Neutrophil (primary cell): ENCODE measurements at regions not wholly inside any gene's neighbourhood (a gene's known extent, or its start where the extent isn't known, plus 50 kb on each side); places are given as distances from the start of the nearest gene placed in this dataset.

ENCODE experiments used
- H3K27ac ChIP-seq: fragments of 200-600 bp; sonication (generic); 2 replicates; pipeline ENCODE4 v1.5.1; 2016; ENCODE audit warnings: mild to moderate bottlenecking, moderate library complexity
- H3K27me3 ChIP-seq: fragments of 200-600 bp; sonication (generic); 2 replicates; pipeline ENCODE4 v1.6.0; 2016; ENCODE audit warnings: mild to moderate bottlenecking
- H3K36me3 ChIP-seq: fragments of 200-600 bp; sonication (generic); 2 replicates; pipeline ENCODE4 v1.5.1; 2017
- H3K4me1 ChIP-seq, 2 experiments: fragments of 200-600 bp in 1 of 2; sonication (generic) in 1 of 2; 1 replicate in 1 of 2; 2 replicates in 1 of 2; pipeline versions ENCODE4 v1.5.1 to v1.6.1; 2013 to 2016; ENCODE audit warnings: low read depth in 1 of 2, low read length in 1 of 2, mild to moderate bottlenecking in 1 of 2, moderate library complexity in 1 of 2; ENCODE audit not compliant: control insufficient read depth in 1 of 2, insufficient read depth in 1 of 2
- H3K4me3 ChIP-seq, 2 experiments: fragments of 200-600 bp in 1 of 2; sonication (generic) in 1 of 2; 1 replicate in 1 of 2; 2 replicates in 1 of 2; pipeline ENCODE4 v1.5.1; 2013 to 2016; ENCODE audit warnings: low read depth in 1 of 2, low read length in 1 of 2, mild to moderate bottlenecking in 1 of 2, moderate library complexity in 1 of 2
- H3K9me3 ChIP-seq: fragments of 200-600 bp; sonication (generic); 2 replicates; pipeline ENCODE4 v1.5.1; 2016
- TF ChIP-seq, protein P1 (sequence below): fragments of 200-600 bp; sonication (generic); IDR thresholded peaks from 2 replicates; pipeline ENCODE4 v1.5.1; 2016; ENCODE audit warnings: antibody characterized with exemption

- H3K4me3 ChIP-seq, result no peak overlapping the region
- TF ChIP-seq, protein P1, sequence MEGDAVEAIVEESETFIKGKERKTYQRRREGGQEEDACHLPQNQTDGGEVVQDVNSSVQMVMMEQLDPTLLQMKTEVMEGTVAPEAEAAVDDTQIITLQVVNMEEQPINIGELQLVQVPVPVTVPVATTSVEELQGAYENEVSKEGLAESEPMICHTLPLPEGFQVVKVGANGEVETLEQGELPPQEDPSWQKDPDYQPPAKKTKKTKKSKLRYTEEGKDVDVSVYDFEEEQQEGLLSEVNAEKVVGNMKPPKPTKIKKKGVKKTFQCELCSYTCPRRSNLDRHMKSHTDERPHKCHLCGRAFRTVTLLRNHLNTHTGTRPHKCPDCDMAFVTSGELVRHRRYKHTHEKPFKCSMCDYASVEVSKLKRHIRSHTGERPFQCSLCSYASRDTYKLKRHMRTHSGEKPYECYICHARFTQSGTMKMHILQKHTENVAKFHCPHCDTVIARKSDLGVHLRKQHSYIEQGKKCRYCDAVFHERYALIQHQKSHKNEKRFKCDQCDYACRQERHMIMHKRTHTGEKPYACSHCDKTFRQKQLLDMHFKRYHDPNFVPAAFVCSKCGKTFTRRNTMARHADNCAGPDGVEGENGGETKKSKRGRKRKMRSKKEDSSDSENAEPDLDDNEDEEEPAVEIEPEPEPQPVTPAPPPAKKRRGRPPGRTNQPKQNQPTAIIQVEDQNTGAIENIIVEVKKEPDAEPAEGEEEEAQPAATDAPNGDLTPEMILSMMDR, result no peak
- H3K27ac ChIP-seq, result no peak overlapping the region
- no peaks in the 10 kb centered on the region for H3K36me3 ChIP-seq
- H3K9me3 ChIP-seq, result no peaks in the 10 kb centered on the region
- no peaks in the 10 kb centered on the region for H3K4me1 ChIP-seq
- H3K27me3 ChIP-seq, result no peaks in the 10 kb centered on the region
Measured at GRCh38 chr2:16154061-16154460, 213.7 kb downstream of the MYCN start.

- Histone ChIP-seq H3K27me3 (no peaks in the 10 kb centered on the region), H3K4me3 (no peak overlapping the region), H3K9me3 (no peaks in the 10 kb centered on the region), H3K27ac (no peak overlapping the region), H3K36me3 (no peaks in the 10 kb centered on the region), H3K4me1 (no peaks in the 10 kb centered on the region)
- TF ChIP-seq, protein P1, result no peak
Measured at GRCh38 chr2:16153754-16154035, 213.3 kb downstream of the MYCN start.

DNA sequence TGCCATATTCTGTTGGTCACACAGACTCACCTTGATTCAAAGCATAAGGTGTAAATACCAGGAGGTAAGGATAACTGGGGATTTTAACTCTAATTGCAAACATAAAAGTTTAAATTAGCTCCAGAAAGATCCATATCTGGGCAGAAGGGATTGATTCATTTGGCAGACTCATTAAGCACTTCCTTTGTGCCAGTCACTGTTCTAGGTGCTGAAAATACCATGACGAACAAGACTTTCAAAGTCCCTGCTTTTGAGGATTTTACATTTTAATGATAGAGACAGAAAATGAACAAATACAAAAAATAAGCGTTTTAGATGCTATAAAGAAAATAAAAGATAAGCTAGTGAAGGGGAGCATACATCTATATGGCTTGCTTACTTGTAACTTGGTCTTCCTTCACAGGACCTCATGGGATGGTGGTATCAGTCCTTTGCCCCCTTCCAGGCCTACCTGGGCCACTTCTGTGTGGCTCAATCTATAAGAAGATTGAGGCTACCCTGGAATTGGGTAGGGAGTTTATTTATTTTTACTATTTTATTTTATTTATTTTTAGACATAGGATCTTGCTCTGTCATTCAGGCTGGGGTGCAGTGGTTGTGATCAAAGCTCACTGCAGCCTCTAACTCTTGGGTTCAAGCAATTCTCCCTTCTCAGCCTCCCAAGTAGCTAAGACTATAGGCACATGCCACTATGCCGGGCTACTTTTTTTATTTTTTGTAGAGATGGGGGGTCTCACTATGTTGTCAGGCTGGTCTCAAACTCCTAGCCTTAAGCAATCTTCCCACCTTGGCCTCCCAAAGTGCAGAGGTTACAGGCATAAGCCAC lies 212.8 kb downstream of the MYCN start:
- no peak overlapping the region for H3K4me3 ChIP-seq
- TF ChIP-seq, protein P1, result no peak

DNA sequence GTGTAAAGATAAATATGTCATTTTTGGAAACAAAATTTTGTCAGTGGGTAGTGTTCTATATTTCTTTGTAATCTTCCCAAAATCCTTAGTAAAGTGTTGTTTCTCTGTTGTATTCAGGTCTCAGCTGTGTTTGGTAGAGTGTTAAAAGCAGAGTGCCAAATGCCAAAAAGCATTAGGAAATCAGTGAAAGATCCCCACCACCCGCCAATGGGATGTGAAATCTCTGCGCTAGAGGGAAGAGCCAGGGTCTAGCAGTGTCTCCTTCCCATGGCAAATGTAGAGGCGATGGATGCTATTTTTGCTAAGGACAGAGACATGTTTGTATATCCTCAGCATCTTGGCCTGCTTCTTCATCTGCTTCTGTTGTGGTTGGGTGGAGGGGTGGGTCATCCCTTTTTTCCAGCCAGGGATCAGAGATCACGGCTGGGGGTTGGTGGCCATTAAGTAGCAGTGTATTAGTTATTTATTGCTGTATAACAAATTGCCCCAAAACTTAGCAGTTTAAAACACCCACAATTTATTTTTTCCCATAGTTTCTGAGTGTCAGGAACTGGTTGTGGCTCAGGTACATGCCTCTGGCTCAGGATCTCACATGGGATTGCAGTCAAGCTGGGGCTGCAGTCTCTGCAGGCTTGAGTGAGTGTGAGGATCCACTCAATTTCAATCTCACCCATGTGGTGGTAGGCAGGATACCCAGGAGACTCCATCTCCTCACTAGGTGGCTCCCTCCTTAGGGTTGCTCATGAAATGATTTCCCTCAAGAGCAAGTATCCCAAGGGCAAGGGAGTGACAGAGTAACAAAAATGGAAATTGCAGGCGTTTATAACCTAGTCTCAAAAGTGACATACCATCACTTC lies 211.9 kb downstream of the MYCN start:
- TF ChIP-seq, protein P1, result no peak
- Histone ChIP-seq H3K9me3 (no peaks in the 10 kb centered on the region), H3K36me3 (no peaks in the 10 kb centered on the region), H3K4me3 (no peak overlapping the region), H3K4me1 (no peaks in the 10 kb centered on the region), H3K27ac (no peak overlapping the region), H3K27me3 (no peaks in the 10 kb centered on the region)

More for the DNA sequence above, 212.8 kb downstream of the MYCN start:
- Histone ChIP-seq H3K9me3 (no peaks in the 10 kb centered on the region), H3K36me3 (no peaks in the 10 kb centered on the region), H3K4me1 (no peaks in the 10 kb centered on the region), H3K27me3 (no peaks in the 10 kb centered on the region), H3K27ac (no peak overlapping the region)

- no peak overlapping the region for H3K27ac ChIP-seq
- H3K4me3 ChIP-seq, result no peak overlapping the region
- no peaks in the 10 kb centered on the region for H3K4me1 ChIP-seq
- no peaks in the 10 kb centered on the region for H3K9me3 ChIP-seq
- TF ChIP-seq, protein P1, result no peak
- H3K36me3 ChIP-seq, result no peaks in the 10 kb centered on the region
- no peaks in the 10 kb centered on the region for H3K27me3 ChIP-seq
Measured at GRCh38 chr2:16151651-16152050, 211.3 kb downstream of the MYCN start.
